H1 (cell line): ENCODE measurements at regions not wholly inside any gene's neighbourhood (a gene's known extent, or its start where the extent isn't known, plus 50 kb on each side); places are given as distances from the start of the nearest gene placed in this dataset.

Experiments
- CTCF ChIA-PET: fragments of 300-600 bp; sonication (Branson Sonifier 250); formaldehyde crosslinking; loops from one replicate; lab custom pipeline; 2021; ENCODE audit not compliant: partially characterized antibody; lab: Charles Lee
- POLR2A ChIA-PET: fragments of 300-600 bp; sonication (Branson Sonifier 250); formaldehyde crosslinking; loops from one replicate; lab custom pipeline; 2021; ENCODE audit warnings: inconsistent platforms; ENCODE audit not compliant: partially characterized antibody; lab: Charles Lee
- DNase-seq, 2 experiments: peaks; one replicate each; pipeline versions ENCODE4 v3.0.0 to v3.0.0-alpha.2; 2010 to 2022; ENCODE audit warnings: low spot score in 2 of 2, low read depth in 1 of 2, mixed read lengths in 1 of 2
- FAIRE-seq: peaks from 2 replicates; lab custom pipeline; 2011; peaks lifted over from hg19 to GRCh38; lab: Jason Lieb, UNC
- H2AFZ ChIP-seq: 2 replicates; pipeline ENCODE4 v1.8.1; 2012; ENCODE audit warnings: low read length, inconsistent platforms
- H2AK5ac ChIP-seq: 2 replicates; pipeline ENCODE4 v1.6.1; 2013; ENCODE audit warnings: low read depth, low read length
- H2BK120ac ChIP-seq: replicated peaks from 2 replicates; pipeline ENCODE3; 2013; ENCODE audit warnings: low read depth, low read length, inconsistent platforms
- H2BK12ac ChIP-seq: 2 replicates; pipeline ENCODE4 v1.6.1; 2013; ENCODE audit warnings: low read depth, low read length
- H2BK15ac ChIP-seq: 2 replicates; pipeline ENCODE4 v1.6.1; 2013; ENCODE audit warnings: low read length
- H2BK20ac ChIP-seq: 2 replicates; pipeline ENCODE4 v1.6.1; 2013; ENCODE audit warnings: low read length
- H2BK5ac ChIP-seq: 2 replicates; pipeline ENCODE4 v1.6.1; 2013; ENCODE audit warnings: low read depth, low read length
- H3K14ac ChIP-seq: 2 replicates; pipeline ENCODE4 v1.6.1; 2013; ENCODE audit warnings: inconsistent platforms; ENCODE audit not compliant: insufficient read length
- H3K18ac ChIP-seq: 2 replicates; pipeline ENCODE4 v1.6.1; 2013; ENCODE audit warnings: low read length; ENCODE audit errors: extremely low read depth
- H3K23ac ChIP-seq: 2 replicates; pipeline ENCODE4 v1.6.1; 2013; ENCODE audit warnings: inconsistent platforms; ENCODE audit not compliant: insufficient read length
- H3K23me2 ChIP-seq: 2 replicates; pipeline ENCODE4 v1.6.1; 2013; ENCODE audit warnings: low read depth, low read length
- H3K27ac ChIP-seq: 2 replicates; pipeline ENCODE4 v1.6.1; 2011; ENCODE audit warnings: low read depth, low read length, inconsistent platforms
- H3K27me3 ChIP-seq, 4 experiments: replicated peaks in 1 of 4; 1 replicate in 1 of 4; 2 replicates in 3 of 4; pipeline versions ENCODE4 v1.6.1 to v1.8.1; 2011 to 2013; ENCODE audit warnings: low read length in 3 of 4, mild to moderate bottlenecking in 3 of 4, inconsistent platforms in 2 of 4, mixed read lengths in 2 of 4, moderate library complexity in 1 of 4; ENCODE audit not compliant: control insufficient read depth in 3 of 4, insufficient read depth in 3 of 4; ENCODE audit errors: extremely low read depth in 1 of 4
- H3K36me3 ChIP-seq, 4 experiments: 2 replicates each; pipeline versions ENCODE4 v1.6.1 to v1.8.1; 2011 to 2013; ENCODE audit warnings: mild to moderate bottlenecking in 4 of 4, low read length in 3 of 4, moderate library complexity in 2 of 4, control low read depth in 1 of 4, inconsistent platforms in 1 of 4; ENCODE audit not compliant: insufficient read depth in 4 of 4, control insufficient read depth in 2 of 4
- H3K4ac ChIP-seq: replicated peaks from 2 replicates; pipeline ENCODE3; 2013; ENCODE audit warnings: low read length, low read depth, mixed read lengths, inconsistent platforms; ENCODE audit not compliant: insufficient read length
- H3K4me1 ChIP-seq, 4 experiments: replicated peaks in 1 of 4; 1 replicate in 1 of 4; 2 replicates in 3 of 4; pipeline versions ENCODE4 v1.6.1 to v1.8.1; 2011 to 2013; ENCODE audit warnings: low read length in 3 of 4, inconsistent platforms in 2 of 4, mixed read lengths in 1 of 4; ENCODE audit not compliant: insufficient read depth in 4 of 4, control insufficient read depth in 3 of 4
- H3K4me2 ChIP-seq, 2 experiments: 2 replicates each; pipeline versions ENCODE4 v1.6.1 to v1.8.1; 2011 to 2013; ENCODE audit warnings: low read depth in 2 of 2, low read length in 2 of 2, control low read depth in 1 of 2, inconsistent platforms in 1 of 2, mild to moderate bottlenecking in 1 of 2; ENCODE audit not compliant: insufficient read depth in 1 of 2
- H3K4me3 ChIP-seq, 4 experiments: fragments of 200-600, 300-600 bp in 1 of 4; sonication (generic), shearing (Covaris generic), sonication (Bioruptor Twin) in 1 of 4; 2 replicates each; pipeline versions ENCODE4 v1.5.1 to v1.8.1; 2011 to 2016; ENCODE audit warnings: low read length in 4 of 4, low read depth in 3 of 4, control low read depth in 2 of 4, inconsistent platforms in 2 of 4, mild to moderate bottlenecking in 2 of 4, mixed read lengths in 1 of 4, moderate library complexity in 1 of 4; ENCODE audit not compliant: insufficient read depth in 2 of 4; ENCODE audit errors: extremely low read depth in 1 of 4
- H3K56ac ChIP-seq: replicated peaks from 2 replicates; pipeline ENCODE3; 2013; ENCODE audit warnings: low read depth, mild to moderate bottlenecking, mixed read lengths, low read length, inconsistent platforms; ENCODE audit not compliant: insufficient read length
- H3K79me1 ChIP-seq: 2 replicates; pipeline ENCODE4 v1.6.1; 2013; ENCODE audit warnings: low read depth, low read length, control low read depth
- H3K79me2 ChIP-seq, 2 experiments: 2 replicates each; pipeline versions ENCODE4 v1.6.1 to v1.8.1; 2012 to 2013; ENCODE audit warnings: low read length in 2 of 2, mild to moderate bottlenecking in 2 of 2, inconsistent platforms in 1 of 2; ENCODE audit not compliant: insufficient read depth in 2 of 2, control insufficient read depth in 1 of 2
- H3K9ac ChIP-seq, 4 experiments: replicated peaks in 1 of 4; 1 replicate in 1 of 4; 2 replicates in 3 of 4; pipeline versions ENCODE4 v1.6.1 to v1.8.1; 2011 to 2013; ENCODE audit warnings: low read depth in 3 of 4, low read length in 3 of 4, control low read depth in 2 of 4, mild to moderate bottlenecking in 2 of 4, moderate library complexity in 2 of 4, inconsistent platforms in 1 of 4; ENCODE audit errors: extremely low read depth in 1 of 4
- H3K9me3 ChIP-seq, 2 experiments: 2 replicates each; pipeline versions ENCODE4 v1.6.1 to v1.8.1; 2012 to 2013; ENCODE audit warnings: mild to moderate bottlenecking in 2 of 2, moderate library complexity in 2 of 2, control low read depth in 1 of 2, inconsistent platforms in 1 of 2, low read depth in 1 of 2, low read length in 1 of 2, mixed read lengths in 1 of 2; ENCODE audit not compliant: insufficient read depth in 2 of 2
- H4K20me1 ChIP-seq, 2 experiments: replicated peaks in 1 of 2; 2 replicates each; pipeline versions ENCODE3 to v1.8.1; 2011 to 2013; ENCODE audit warnings: inconsistent platforms in 2 of 2, low read length in 2 of 2, mild to moderate bottlenecking in 1 of 2; ENCODE audit not compliant: insufficient read depth in 2 of 2, control insufficient read depth in 1 of 2
- H4K5ac ChIP-seq: 2 replicates; pipeline ENCODE4 v1.6.1; 2013; ENCODE audit warnings: low read length, low read depth, mixed read lengths, inconsistent platforms; ENCODE audit not compliant: insufficient read length
- H4K8ac ChIP-seq: 2 replicates; pipeline ENCODE4 v1.8.0; 2013; ENCODE audit warnings: mild to moderate bottlenecking, moderate library complexity, low read length, inconsistent platforms; ENCODE audit not compliant: insufficient read depth; ENCODE audit errors: extremely low read depth
- H4K91ac ChIP-seq: replicated peaks from 2 replicates; pipeline ENCODE3; 2013; ENCODE audit warnings: low read length, mixed read lengths, inconsistent platforms; ENCODE audit not compliant: insufficient read length
- ATF3 ChIP-seq: IDR thresholded peaks from 2 replicates; pipeline ENCODE4 v1.6.1; 2011; ENCODE audit warnings: low read depth, mild to moderate bottlenecking, low read length; ENCODE audit not compliant: insufficient read depth
- CBX8 ChIP-seq: fragments of 300-800, 300-1000 bp; sonication (generic); IDR thresholded peaks from 2 replicates; pipeline ENCODE4 v1.7.1; 2016; ENCODE audit warnings: low read depth, low read length, borderline replicate concordance
- CHD1 ChIP-seq: IDR thresholded peaks from 2 replicates; pipeline ENCODE4 v1.6.1; 2012; ENCODE audit warnings: low read depth, low read length, improper control_type of control experiment
- EP300 ChIP-seq, 2 experiments: IDR thresholded peaks; 1 replicate in 1 of 2; 2 replicates in 1 of 2; pipeline ENCODE4 v1.6.1; 2011 to 2012; ENCODE audit warnings: low read depth in 2 of 2, low read length in 2 of 2, mild to moderate bottlenecking in 2 of 2, borderline replicate concordance in 1 of 2, inconsistent platforms in 1 of 2, moderate library complexity in 1 of 2
- EZH2 ChIP-seq: fragments of 200-600 bp; sonication (generic); IDR thresholded peaks from 2 replicates; pipeline ENCODE4 v1.7.1; 2012; ENCODE audit warnings: low read depth, mild to moderate bottlenecking, moderate library complexity, low read length, inconsistent platforms; ENCODE audit not compliant: severe bottlenecking
- GABPA ChIP-seq: IDR thresholded peaks from 2 replicates; pipeline ENCODE4 v1.6.1; 2011; ENCODE audit warnings: mild to moderate bottlenecking, low read length, moderate library complexity, borderline replicate concordance; ENCODE audit not compliant: insufficient read depth
- JUN ChIP-seq: IDR thresholded peaks from 2 replicates; pipeline ENCODE4 v1.6.1; 2011; ENCODE audit warnings: low read depth, mild to moderate bottlenecking, improper control_type of control experiment, low read length
- POLR2AphosphoS5 ChIP-seq: IDR thresholded peaks from 2 replicates; pipeline ENCODE4 v1.6.1; 2011; ENCODE audit warnings: low read depth, low read length
- RAD21 ChIP-seq, 2 experiments: IDR thresholded peaks in 1 of 2; conservative IDR thresholded peaks in 1 of 2; 2 replicates each; pipeline ENCODE4 v1.6.1; 2011; ENCODE audit warnings: low read depth in 2 of 2, low read length in 2 of 2, improper control_type of control experiment in 1 of 2, inconsistent platforms in 1 of 2, mild to moderate bottlenecking in 1 of 2, moderate library complexity in 1 of 2
- RXRA ChIP-seq: IDR thresholded peaks from 2 replicates; pipeline ENCODE4 v1.6.1; 2011; ENCODE audit warnings: low read depth, mild to moderate bottlenecking, low read length, moderate library complexity; ENCODE audit not compliant: insufficient read depth
- SIN3A ChIP-seq, 2 experiments: IDR thresholded peaks in 1 of 2; conservative IDR thresholded peaks in 1 of 2; 2 replicates each; pipeline ENCODE4 v1.6.1; 2011 to 2012; ENCODE audit warnings: low read length in 2 of 2, improper control_type of control experiment in 1 of 2, low read depth in 1 of 2, mild to moderate bottlenecking in 1 of 2
- SIX5 ChIP-seq: IDR thresholded peaks from 2 replicates; pipeline ENCODE4 v1.6.1; 2011; ENCODE audit warnings: mild to moderate bottlenecking, low read depth, low read length
- TCF12 ChIP-seq: IDR thresholded peaks from 2 replicates; pipeline ENCODE4 v1.6.1; 2011; ENCODE audit warnings: low read depth, mild to moderate bottlenecking, low read length
- WGBS, 2 experiments: shearing (Covaris generic) in 1 of 2; methylation state at CpG; one replicate each; pipeline versions ENCODE4 v1.1.6 to v1.1.7; 2013 to 2015; ENCODE audit warnings: low lambda C conversion rate in 2 of 2, mixed read lengths in 2 of 2, inconsistent platforms in 1 of 2, low coverage in 1 of 2, missing lambda C conversion rate in 1 of 2; ENCODE audit not compliant: insufficient replicate concordance in 2 of 2, insufficient coverage in 1 of 2, insufficient read length in 1 of 2; ENCODE audit errors: extremely low coverage in 1 of 2, missing lambda C conversion rate in 1 of 2; 5-methylcytosine and 5-hydroxymethylcytosine counted together

- H3K79me1 ChIP-seq: no peaks in the 10 kb centered on the region
- no peak overlapping the region for H2BK12ac ChIP-seq
- H3K23ac ChIP-seq: no peak overlapping the region
- H4K5ac ChIP-seq: no peak overlapping the region
- H3K56ac ChIP-seq: no peak overlapping the region
- no peaks in the 10 kb centered on the region for H4K20me1 ChIP-seq
- no peak overlapping the region for H3K14ac ChIP-seq
- H3K9ac ChIP-seq: no peak overlapping the region
- peaks cover 0 to 6% (median 0%) of the 10 kb centered on the region in 4 experiments; a peak in 1 of 8 replicates for H3K36me3 ChIP-seq
- H3K23me2 ChIP-seq: no peaks in the 10 kb centered on the region
- FAIRE-seq (no peak), DNase-seq (no peak)
- H3K4me1 ChIP-seq: no peaks in the 10 kb centered on the region; a peak in 1 of 7 replicates
- WGBS, 2 experiments: 97% methylated on average over 20 of the region's 33 CpGs; no CpG with 5 or more reads in 1 of the 2 experiments
- no peak overlapping the region for H2BK15ac ChIP-seq
- no peak overlapping the region for H3K4me3 ChIP-seq
- H4K91ac ChIP-seq: no peak overlapping the region
- H3K27me3 ChIP-seq: no peaks in the 10 kb centered on the region
- no peak overlapping the region for H4K8ac ChIP-seq
- H2BK120ac ChIP-seq: no peak overlapping the region
- no peak overlapping the region for H2BK20ac ChIP-seq
- POLR2A ChIA-PET: no interaction called here
- H3K4ac ChIP-seq: no peak overlapping the region
- H3K9me3 ChIP-seq: peaks cover 10% of the 10 kb centered on the region in 2 experiments; a peak in 2 of 4 replicates
- CTCF ChIA-PET: interaction anchor here (1.0 to 1.5 kb wide), 2 partner anchors 12 to 34 kb away, joined by 3 read pairs; no protein-coding TSS in a partner anchor
- no peak overlapping the region for H2AK5ac ChIP-seq
- H2AFZ ChIP-seq: no peak overlapping the region
- H3K4me2 ChIP-seq: no peak overlapping the region
- no peak overlapping the region for H2BK5ac ChIP-seq
- no peak overlapping the region for H3K18ac ChIP-seq
- no peaks in the 10 kb centered on the region for H3K79me2 ChIP-seq
- no peak overlapping the region for H3K27ac ChIP-seq
- no peak for TF ChIP-seq JUN
- no peak for TF ChIP-seq EZH2
- TF ChIP-seq GABPA: no peak
- no peak for TF ChIP-seq CHD1
- no peak for TF ChIP-seq POLR2AphosphoS5
- TF ChIP-seq TCF12: no peak
- no peak for TF ChIP-seq RAD21 (IDR thresholded peaks at IDR 0.05 in 1 of 2, conservative IDR thresholded peaks at IDR 0.05 in 1 of 2; ENCODE audit: low read depth in 2 of 2, low read length in 2 of 2)
- no peak for TF ChIP-seq EP300 (IDR thresholded peaks at IDR 0.05; ENCODE audit: borderline replicate concordance in 1 of 2, low read depth in 2 of 2, low read length in 2 of 2)
- no peak for TF ChIP-seq CBX8
- no peak for TF ChIP-seq RXRA
- no peak for TF ChIP-seq SIN3A (conservative IDR thresholded peaks at IDR 0.05 in 1 of 2, IDR thresholded peaks at IDR 0.05 in 1 of 2; ENCODE audit: low read depth in 1 of 2, low read length in 2 of 2)
- TF ChIP-seq ATF3: no peak
- no peak for TF ChIP-seq SIX5
Measured at GRCh38 chr3:106643684-106644161, 733.5 kb upstream of the CCDC54 start.
